Loucy (cell line): ENCODE measurements at regions not wholly inside any gene's neighbourhood (a gene's known extent, or its start where the extent isn't known, plus 50 kb on each side); places are given as distances from the start of the nearest gene placed in this dataset.

Experiments used
- CTCF ChIP-seq: fragments of 200-600 bp; sonication (generic); conservative IDR thresholded peaks from 2 replicates; pipeline ENCODE4 v1.5.1; 2014; ENCODE audit warnings: mild to moderate bottlenecking, antibody characterized with exemption, low read length
- EZH2phosphoT487 ChIP-seq: fragments of 200-600 bp; IDR thresholded peaks from 2 replicates; pipeline ENCODE4 v1.6.1; 2018; ENCODE audit warnings: antibody characterized with exemption, mild to moderate bottlenecking, moderate library complexity, borderline replicate concordance

DNA sequence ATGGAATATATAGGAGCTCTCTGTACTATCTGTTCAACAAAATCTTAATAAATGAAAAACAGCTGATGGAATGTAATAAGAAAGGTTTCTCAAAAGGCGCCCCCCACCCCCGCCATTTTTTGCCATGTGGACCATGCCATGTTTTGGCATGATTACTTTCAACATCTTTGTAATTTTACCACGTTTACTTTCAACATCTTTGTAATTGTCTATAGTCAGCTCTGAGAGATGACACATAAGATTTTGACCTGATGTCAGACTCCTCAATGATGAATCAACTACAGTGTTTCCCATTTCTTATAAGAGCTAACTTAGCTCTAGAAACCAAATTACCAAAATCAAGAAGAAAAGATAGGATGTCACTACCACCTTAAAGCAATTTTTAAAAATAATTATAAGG is 144.9 kb upstream of the AHR start:
- TF ChIP-seq CTCF (no peak), EZH2phosphoT487 (no peak)
